A673 (cell line): ENCODE measurements at regions not wholly inside any gene's neighbourhood (a gene's known extent, or its start where the extent isn't known, plus 50 kb on each side); places are given as distances from the start of the nearest gene placed in this dataset.

Experiments used
- EZH2 ChIP-seq: fragments of 200-600 bp; sonication (generic); IDR thresholded peaks from 2 replicates; pipeline ENCODE4 v1.6.1; 2017; ENCODE audit warnings: borderline replicate concordance, low read depth, mild to moderate bottlenecking, mixed read lengths, antibody characterized with exemption, low read length; ENCODE audit not compliant: poor library complexity, severe bottlenecking
- TF ChIP-seq, protein P1 (sequence below): fragments of 300-800, 200-600 bp; sonication (generic); conservative IDR thresholded peaks from 2 replicates; pipeline ENCODE4 v1.5.1; 2017; ENCODE audit warnings: low read depth, mild to moderate bottlenecking, antibody characterized with exemption, low read length, moderate library complexity, mixed read lengths

GRCh38 chr6:8172530-8172929 lies 70.2 kb upstream of the EEF1E1 start:
- TF ChIP-seq, protein P1, sequence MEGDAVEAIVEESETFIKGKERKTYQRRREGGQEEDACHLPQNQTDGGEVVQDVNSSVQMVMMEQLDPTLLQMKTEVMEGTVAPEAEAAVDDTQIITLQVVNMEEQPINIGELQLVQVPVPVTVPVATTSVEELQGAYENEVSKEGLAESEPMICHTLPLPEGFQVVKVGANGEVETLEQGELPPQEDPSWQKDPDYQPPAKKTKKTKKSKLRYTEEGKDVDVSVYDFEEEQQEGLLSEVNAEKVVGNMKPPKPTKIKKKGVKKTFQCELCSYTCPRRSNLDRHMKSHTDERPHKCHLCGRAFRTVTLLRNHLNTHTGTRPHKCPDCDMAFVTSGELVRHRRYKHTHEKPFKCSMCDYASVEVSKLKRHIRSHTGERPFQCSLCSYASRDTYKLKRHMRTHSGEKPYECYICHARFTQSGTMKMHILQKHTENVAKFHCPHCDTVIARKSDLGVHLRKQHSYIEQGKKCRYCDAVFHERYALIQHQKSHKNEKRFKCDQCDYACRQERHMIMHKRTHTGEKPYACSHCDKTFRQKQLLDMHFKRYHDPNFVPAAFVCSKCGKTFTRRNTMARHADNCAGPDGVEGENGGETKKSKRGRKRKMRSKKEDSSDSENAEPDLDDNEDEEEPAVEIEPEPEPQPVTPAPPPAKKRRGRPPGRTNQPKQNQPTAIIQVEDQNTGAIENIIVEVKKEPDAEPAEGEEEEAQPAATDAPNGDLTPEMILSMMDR = no peak
- no peak for TF ChIP-seq EZH2
